ENCODE measurements at regions not wholly inside any gene's neighbourhood (a gene's known extent, or its start where the extent isn't known, plus 50 kb on each side); places are given as distances from the start of the nearest gene placed in this dataset.
"Not testable (repeated sequence)": the region's sequence is repeated elsewhere in the genome, so short reads cannot be mapped to it uniquely, and the experiment has no call there.

DNA sequence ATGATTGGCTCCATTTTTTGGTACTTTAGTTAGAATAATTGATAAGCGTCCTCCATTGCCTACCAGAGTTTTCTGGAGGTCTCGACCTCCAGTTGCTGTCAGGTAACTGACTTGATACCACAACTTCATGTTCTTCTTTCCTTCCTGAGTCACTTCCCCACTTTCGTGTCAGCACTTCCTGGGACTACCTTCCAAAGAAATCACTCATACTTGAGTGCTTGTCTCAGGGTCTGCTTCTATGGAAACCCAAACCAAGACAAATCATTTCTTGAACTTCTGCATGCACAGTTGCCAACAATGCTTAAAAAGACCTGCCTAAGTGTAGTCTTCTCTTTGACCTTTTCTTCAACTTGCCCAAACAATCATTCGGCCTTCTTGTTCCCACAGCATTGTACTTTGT lies 210.3 kb upstream of the ETAA1 start:
- no peak for DNase-seq

DNA sequence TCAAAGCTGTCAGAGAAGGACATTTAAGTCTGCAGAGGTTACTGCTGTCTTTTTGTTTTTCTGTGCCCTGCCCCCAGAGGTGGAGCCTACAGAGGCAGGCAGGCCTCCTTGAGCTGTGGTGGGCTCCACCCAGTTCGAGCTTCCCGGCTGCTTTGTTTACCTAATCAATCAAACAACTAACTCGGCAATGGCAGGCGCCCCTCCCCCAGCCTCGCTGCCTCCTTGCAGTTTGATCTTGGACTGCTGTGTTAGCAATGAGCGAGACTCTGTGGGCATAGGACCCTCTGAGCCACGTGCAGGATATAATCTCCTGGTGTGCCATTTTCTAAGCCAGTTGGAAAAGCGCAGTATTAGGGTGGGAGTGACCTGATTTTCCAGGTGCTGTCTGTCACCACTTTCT lies 201.8 kb upstream of the ETAA1 start:
- not testable (repeated sequence) for DNase-seq

DNA sequence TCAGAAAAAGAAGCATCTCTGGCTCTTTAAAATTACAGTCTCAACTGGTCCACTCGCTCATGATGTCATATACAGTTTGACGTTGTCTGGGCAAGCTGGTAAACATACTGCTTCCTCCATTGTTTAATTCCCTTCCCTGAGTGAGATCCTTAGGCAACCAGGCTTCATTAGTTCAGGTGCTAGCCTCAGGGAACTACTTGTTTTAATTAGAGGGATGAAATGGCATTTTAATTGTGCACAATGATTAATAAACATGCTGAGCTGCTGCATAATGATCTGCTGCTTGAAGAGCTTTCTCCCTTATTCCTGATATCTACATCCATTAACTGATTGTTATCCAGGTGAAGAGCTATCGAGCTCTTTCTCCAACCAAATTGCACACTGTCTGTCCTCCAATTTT lies 195.6 kb upstream of the ETAA1 start:
- DNase-seq, result no peak

- no peak for DNase-seq
Observed at GRCh38 chr2:67204349-67204748, 192.8 kb upstream of the ETAA1 start.

DNA sequence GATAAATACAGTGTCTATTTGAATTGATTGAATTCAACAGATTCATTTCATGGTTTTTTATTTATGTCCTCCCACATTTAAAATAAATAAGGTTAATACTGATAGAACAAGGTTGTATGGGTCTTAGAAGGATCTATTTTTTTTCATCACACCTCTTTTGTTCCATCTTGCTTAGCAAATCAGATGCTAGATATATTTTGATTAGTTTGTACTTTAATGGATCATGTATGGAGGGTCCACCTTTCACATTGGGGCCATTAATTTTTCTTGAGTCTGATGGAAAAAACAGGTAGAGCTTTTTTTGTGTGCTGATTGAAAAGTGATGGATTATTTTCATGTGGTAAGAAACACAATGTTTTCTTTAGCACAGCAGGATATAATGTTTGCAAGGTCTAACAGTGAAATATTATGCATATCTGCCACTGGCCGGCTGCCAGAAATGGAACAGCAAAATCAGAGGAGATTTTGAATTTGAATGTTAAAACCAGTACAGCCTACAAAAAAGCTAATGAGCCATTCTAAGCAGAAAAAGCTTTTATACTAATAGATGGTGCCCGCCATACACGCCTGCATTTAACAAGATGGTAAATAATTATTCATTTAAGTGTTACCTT lies 188.1 kb upstream of the ETAA1 start:
- no peak for DNase-seq

DNA sequence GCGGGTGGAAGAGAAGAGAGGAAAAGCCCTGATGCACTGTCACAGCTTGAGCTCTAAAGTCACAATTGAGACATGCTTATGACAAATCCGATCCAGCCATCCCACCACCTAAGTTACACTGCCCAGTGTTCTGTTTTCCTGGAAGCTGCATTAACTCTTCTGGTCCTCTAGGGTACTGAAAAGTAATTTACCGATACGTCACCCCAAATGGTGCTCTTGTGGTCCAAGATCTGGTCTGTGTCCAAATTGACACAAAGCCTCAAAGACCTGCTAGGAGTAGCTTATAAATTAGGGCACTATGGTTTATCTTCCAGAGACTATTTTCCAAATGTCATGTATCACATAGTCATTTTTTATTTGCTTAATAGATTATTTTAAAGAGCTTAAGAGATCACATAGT lies 186.7 kb upstream of the ETAA1 start:
- DNase-seq, result no peak

- DNase-seq, result no peak
Observed at GRCh38 chr2:67212203-67212602, 184.9 kb upstream of the ETAA1 start.

DNA sequence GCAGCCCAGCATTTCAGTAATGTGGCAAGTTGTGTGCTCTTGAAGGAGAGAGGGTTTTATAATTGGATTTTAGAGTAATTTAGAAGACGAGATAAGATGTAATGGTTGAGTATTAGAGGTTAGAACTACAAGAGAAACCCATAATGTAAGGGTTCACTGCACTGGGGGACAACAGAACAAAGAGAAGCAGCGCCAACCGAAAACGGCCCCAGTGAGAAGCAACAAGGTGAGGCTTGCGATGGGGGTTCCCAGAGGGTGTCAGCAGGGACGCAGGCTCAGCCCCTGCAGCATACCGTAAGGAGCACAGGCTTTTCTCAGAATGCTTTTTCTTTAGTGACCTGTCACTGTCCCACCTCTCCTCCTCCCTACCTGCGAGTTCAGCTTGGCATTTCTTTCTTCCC lies 183.9 kb upstream of the ETAA1 start:
- DNase-seq, result no peak

- DNase-seq, result no peak
Observed at GRCh38 chr2:67213677-67214402, 183.3 kb upstream of the ETAA1 start.

DNA sequence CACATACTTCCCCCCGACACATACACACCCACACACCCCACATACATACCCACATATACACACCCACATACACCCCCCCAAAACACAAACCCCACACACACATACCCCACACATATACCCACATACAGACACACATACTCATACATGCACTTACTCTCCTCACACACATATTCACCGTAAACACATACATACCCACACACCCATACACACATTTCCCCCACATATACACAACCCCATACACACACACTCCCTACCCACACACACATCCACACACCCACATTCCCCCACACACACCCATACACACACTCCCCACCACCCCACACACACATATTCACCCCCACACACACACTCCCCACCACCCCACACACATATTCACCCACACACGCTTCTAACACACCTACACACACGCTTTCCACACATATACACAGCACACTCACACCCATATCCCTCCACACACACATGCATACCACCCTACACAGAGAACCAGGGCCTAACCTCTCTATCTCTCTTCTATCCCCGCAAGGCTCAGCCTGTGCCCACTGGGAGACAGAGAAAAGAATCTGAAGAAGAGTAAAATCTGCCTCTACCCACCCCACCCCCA lies 182.4 kb upstream of the ETAA1 start:
- DNase-seq, result no peak

DNA sequence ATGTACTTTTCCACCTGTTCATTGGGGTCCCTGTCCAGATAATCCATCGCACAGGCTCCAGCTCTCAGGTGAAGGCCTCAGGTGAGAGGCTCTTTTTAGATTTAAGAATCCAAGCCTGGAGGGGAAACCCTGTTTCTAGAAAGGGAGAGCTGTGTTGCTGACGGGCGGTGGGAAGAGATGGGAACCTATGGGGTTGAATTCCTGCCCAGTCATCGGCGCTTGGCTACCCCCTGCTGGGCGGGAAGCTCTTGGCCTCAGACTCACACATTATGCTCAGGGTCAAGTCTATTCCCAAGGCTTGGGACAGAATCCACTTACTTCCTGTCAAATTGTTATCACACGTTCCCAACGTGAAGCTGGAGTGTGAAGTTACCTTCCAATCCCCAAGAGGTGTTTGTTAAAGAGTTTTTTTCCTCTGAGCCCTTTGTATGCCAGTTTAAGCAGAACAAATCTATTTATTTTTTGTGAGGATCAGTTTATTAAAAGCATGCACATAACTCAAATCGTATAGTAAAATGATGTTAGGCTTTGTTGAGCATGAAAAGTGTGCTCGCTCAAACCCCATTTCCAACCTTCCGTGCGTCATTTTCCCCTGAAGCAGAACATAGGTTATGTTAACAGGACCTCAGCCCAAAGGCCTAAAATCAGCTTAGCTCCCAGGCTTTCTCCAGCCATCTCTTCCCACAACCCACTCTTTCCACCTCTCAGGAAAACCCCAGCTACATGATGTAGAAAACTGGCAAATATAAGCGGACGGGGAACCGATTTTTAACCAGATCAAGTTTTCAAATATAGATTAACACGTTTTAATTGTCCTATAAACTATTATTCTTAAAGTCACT lies 181.7 kb upstream of the ETAA1 start:
- peak; percentile 84 for DNase-seq

DNA sequence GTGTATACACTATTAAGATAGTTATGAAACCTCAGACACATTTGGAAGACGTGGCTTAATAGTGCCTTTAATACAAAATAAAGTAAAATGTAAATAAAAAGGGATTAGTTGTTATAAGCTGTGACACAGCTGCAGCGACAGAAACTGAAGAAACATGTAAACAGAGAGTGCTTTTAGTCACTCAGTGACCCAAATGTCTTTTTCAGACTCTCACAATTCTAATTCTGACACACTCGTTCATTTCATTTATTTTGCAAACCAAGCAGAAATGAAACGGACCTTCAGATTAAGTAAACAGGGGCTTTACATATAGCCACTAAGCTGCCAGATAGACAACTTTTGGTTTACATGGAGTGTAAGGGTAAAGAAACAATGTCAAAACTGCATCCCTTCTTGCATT lies 181.0 kb upstream of the ETAA1 start:
- no peak for DNase-seq

DNA sequence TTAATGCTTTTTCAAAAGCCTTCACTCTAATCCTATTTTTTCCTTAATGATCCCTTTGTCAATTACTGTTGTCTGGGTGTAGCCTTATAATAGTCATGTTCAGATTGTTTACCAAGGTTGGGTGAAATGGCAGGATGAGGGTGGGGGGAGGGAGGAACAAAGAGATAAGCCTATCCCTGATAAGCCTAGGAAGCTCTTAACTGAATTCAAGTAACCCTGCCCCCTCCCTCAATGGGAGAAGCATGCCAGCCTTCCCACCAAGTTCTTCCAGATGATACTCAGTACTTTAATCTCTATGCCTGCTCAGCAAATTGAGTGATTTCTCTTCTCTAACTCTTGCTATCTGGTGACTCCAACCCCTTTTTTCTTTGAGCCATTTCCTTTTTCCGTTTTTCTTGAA lies 180.3 kb upstream of the ETAA1 start:
- DNase-seq, result no peak

DNA sequence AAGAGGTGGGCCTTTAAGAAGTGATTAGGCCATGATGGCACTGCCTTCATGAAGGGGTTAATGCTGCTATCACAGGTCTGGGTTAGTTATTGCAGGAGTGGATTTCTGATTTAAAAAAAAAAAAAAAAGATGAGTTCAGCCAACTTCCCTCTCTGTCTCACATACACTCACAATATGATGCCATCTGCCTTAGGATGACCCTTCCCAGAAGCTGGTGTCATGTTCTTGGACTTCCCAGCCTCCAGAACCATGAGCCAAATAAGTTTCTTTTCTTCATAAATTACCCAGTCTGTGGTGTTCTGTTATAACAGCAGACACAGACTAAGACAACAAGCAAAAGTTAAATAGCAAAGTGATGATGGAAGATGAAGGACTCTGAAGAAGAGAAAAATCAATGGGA lies 179.7 kb upstream of the ETAA1 start:
- DNase-seq, result no peak

DNA sequence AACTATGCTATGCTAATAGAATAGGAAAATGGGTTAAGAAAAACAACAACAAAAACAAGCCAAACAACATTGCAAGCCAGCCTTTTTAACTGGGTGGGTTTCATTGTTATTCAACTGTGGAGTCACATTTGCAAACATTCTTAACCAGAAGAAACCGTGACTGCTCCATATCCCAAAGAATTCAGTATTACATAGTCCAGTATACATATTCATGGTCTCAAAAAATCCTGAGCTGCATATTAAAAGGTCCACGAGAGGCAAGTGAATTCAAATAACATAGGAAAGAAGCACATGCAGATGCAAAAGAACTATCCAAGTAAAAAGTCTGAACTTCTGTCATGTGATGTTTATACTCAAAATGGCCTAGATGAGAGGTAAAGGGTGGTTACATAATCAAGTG lies 179.1 kb upstream of the ETAA1 start:
- no peak for DNase-seq

DNA sequence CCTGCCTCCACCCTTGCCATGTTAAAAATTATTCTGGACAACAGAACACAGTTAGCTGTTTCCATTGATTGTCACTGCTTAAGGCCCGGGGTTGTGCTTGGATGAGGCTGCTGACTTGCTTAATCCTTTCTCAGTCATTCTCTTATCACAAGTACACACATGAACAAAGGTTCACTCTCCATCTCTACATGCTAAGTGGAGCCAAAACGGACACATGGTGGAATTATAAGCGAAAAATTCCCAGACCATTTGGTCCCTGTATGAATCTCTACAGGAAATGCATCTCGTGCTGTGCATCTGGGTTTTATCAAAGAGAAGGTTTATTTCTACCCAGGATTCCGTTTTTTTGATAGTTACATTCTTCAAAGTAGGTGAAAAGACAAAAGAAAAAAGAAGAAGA lies 177.5 kb upstream of the ETAA1 start:
- no peak for DNase-seq

DNA sequence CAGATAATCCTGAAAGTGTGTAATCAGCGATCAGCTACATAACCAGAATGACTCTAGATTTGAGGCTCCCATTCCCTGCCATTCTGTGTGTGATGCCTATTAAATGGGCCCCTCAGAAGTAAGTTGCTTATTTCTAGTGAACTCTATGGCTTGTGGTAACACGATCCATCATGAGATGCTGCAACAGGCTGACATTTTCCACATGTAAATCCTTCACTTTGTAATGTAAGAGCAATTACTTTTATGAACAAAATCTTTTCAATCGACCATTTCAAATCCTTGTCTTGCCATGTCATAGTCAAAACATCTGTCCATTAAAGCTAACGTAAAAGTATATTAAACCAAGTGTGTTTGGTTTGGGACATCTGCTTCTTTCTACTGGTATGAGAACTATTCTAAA lies 175.9 kb upstream of the ETAA1 start:
- no peak for DNase-seq

GRCh38 chr2:67225287-67225973 lies 171.7 kb upstream of the ETAA1 start:
- DNase-seq, result no peak

GRCh38 chr2:67229706-67230105 lies 167.4 kb upstream of the ETAA1 start:
- DNase-seq, result no peak

DNA sequence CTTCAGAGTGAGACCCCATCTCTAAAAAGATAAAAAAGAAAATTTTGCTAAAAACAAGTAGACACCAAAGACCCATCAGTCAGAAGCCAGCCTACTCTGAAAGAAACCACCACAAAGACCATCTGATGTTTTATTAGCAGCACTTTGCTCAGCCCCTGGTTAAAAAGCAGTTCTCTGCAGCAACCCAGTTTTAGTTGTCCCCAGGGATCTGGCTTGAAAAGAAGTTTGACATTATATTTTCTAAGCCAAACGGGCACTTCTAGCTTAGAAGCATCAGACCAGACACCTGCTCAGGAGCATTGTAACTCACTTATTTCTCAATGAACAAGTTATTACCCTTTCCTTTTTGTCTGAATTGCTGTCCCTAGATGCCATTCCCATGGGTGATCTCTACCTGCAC lies 164.2 kb upstream of the ETAA1 start:
- no peak for DNase-seq

DNA sequence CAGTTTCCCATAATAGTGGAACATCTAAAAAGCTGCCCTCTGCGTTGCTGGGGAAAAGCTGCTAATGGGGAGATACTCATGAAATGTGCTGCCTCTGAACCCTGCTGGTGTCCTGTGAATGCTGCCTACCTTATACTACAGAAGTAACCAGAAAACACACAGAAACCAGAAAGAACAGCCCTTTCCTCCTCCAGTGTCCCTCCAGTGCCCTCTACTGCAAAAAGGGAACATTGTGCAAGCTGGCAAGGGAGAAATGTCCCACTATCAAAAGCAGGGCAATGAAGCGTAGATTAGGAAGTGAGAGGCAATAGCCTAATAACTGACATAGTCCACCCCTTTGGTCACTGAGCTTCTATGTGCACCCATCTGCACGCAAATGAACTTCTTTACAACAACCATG lies 162.7 kb upstream of the ETAA1 start:
- DNase-seq, result no peak

DNA sequence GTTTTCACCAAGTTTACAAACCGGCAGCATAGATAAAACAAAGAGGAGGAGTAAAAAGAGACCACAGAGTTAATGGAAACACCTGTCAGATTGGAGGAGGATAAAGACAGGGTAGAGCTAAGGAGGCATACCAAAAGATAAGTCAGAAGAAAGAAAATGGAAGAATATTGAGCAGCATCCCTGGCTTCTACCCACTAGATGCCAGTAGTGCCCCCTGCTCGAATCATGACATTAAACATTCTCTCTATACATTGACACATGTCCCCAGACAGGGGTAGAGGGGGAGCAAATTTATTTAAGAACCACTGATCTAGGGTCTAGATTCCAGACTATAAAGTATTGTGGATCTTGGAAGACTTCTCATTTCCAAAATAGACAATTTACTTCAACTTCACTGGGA lies 159.8 kb upstream of the ETAA1 start:
- no peak for DNase-seq
